ENCODE measurements at regions not wholly inside any gene's neighbourhood (a gene's known extent, or its start where the extent isn't known, plus 50 kb on each side); places are given as distances from the start of the nearest gene placed in this dataset.

DNA sequence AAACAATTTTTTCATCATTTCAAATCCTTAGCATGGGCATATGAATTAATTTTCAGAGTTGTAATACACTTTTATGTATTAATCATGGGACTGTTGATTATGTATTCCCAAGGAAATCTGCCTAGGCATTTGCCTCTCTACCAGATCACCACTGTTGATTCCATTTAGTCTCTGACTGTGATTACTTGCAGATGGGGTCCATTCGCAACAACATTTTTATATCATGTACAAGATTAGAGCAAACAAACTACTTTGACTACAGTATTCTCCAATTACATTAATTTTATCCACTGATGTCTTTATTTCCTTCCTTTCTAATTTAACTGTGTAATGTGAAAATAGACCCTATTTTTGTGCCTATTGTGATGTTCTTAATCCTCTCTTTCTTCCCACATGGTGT, 831.4 kb upstream of the SLC35B3 start:
- Histone ChIP-seq H3K4me3 (ENCODE audit: low read depth, low read length) (no peak overlapping the region), H3K4me1 (ENCODE audit: control insufficient read depth, insufficient read depth, low read length, unreplicated experiment) (no peaks in the 10 kb centered on the region), H3K27ac (ENCODE audit: low read depth, low read length) (no peak overlapping the region), H2AFZ (ENCODE audit: low read length, unreplicated experiment) (no peak overlapping the region), H3K79me2 (ENCODE audit: control insufficient read depth, insufficient read depth, low read length, unreplicated experiment) (no peaks in the 10 kb centered on the region), H3K36me3 (ENCODE audit: insufficient read depth, low read length) (no peaks in the 10 kb centered on the region), H3K27me3 (ENCODE audit: insufficient read depth, low read length) (no peaks in the 10 kb centered on the region)

DNA sequence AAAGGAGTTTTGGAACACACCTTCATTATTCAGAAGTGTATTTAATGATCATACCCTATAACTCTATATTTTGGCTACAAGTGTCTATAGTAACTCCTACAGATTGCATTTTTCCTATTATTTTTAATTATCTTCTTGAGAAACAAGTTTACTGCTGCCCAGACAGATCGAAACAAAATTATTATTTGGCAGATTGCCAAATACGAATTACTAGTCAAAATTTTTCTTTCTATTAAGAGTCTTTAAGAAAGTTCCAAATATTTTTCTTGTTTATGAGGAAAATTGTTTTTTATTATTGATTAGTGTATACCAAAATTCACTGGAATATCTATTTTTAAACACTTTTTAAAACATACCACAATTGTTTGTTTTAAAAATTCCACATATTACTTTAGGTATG, 821.9 kb upstream of the SLC35B3 start:
- Histone ChIP-seq H3K4me1 (ENCODE audit: control insufficient read depth, insufficient read depth, low read length, unreplicated experiment) (no peaks in the 10 kb centered on the region), H3K79me2 (ENCODE audit: control insufficient read depth, insufficient read depth, low read length, unreplicated experiment) (no peaks in the 10 kb centered on the region), H3K27me3 (ENCODE audit: insufficient read depth, low read length) (no peaks in the 10 kb centered on the region), H3K4me3 (ENCODE audit: low read depth, low read length) (no peak overlapping the region), H2AFZ (ENCODE audit: low read length, unreplicated experiment) (no peak overlapping the region), H3K36me3 (ENCODE audit: insufficient read depth, low read length) (no peaks in the 10 kb centered on the region), H3K27ac (ENCODE audit: low read depth, low read length) (no peak overlapping the region)

GRCh38 chr6:9254251-9254650, 818.9 kb upstream of the SLC35B3 start:
- H3K27me3 ChIP-seq (ENCODE audit: insufficient read depth, low read length): no peaks in the 10 kb centered on the region
- no peak overlapping the region for H3K27ac ChIP-seq (ENCODE audit: low read depth, low read length)
- H3K4me1 ChIP-seq (ENCODE audit: control insufficient read depth, insufficient read depth, low read length, unreplicated experiment): no peaks in the 10 kb centered on the region
- no peak overlapping the region for H2AFZ ChIP-seq (ENCODE audit: low read length, unreplicated experiment)
- H3K36me3 ChIP-seq (ENCODE audit: insufficient read depth, low read length): no peaks in the 10 kb centered on the region
- H3K4me3 ChIP-seq (ENCODE audit: low read depth, low read length): no peak overlapping the region
- no peaks in the 10 kb centered on the region for H3K79me2 ChIP-seq (ENCODE audit: control insufficient read depth, insufficient read depth, low read length, unreplicated experiment)

DNA sequence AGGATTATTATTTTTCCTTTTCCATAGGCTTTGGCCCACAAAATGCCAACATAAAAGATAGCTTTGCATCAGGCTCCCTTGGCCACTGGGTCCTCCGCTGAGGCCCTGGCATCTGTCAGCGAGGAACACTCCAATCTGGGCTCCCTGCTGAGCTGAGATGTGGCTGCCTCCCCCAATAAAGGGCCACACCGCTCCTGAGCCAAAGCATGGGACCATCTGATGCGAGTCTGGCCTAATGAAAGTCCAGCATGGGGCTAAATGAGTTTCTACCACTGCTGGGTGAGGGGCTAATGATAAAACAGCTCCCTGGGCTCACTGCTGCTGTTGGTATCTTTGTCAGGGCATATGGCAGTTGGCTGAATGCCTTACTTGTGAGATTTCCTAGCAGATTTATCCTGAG, 817.5 kb upstream of the SLC35B3 start:
- no peaks in the 10 kb centered on the region for H3K27me3 ChIP-seq (ENCODE audit: insufficient read depth, low read length)
- H3K4me1 ChIP-seq (ENCODE audit: control insufficient read depth, insufficient read depth, low read length, unreplicated experiment): no peaks in the 10 kb centered on the region
- no peak overlapping the region for H3K27ac ChIP-seq (ENCODE audit: low read depth, low read length)
- H3K79me2 ChIP-seq (ENCODE audit: control insufficient read depth, insufficient read depth, low read length, unreplicated experiment): no peaks in the 10 kb centered on the region
- H3K4me3 ChIP-seq (ENCODE audit: low read depth, low read length): no peak overlapping the region
- no peaks in the 10 kb centered on the region for H3K36me3 ChIP-seq (ENCODE audit: insufficient read depth, low read length)
- H2AFZ ChIP-seq (ENCODE audit: low read length, unreplicated experiment): no peak overlapping the region

DNA sequence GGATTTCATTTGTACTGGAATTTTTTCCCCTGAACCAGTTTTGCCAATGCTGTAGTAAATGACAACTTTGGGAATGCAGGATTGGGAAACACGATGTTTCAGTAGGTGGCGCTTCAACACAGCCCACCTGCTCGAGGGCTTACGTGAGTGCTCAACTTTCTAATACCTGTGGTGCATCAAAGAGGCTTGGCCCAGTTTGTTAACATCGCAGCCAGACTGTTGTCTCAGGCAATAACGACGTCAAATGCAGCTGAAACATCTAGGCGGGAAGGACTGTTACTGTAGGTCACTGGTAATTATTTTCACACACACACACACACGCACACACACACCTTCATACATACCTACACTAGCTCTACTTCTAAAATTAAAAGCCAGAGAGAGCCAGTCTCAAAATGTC, 815.5 kb upstream of the SLC35B3 start:
- no peak overlapping the region for H3K27ac ChIP-seq (ENCODE audit: low read depth, low read length)
- H2AFZ ChIP-seq (ENCODE audit: low read length, unreplicated experiment): no peak overlapping the region
- no peak overlapping the region for H3K4me3 ChIP-seq (ENCODE audit: low read depth, low read length)
- H3K4me1 ChIP-seq (ENCODE audit: control insufficient read depth, insufficient read depth, low read length, unreplicated experiment): no peaks in the 10 kb centered on the region
- no peaks in the 10 kb centered on the region for H3K27me3 ChIP-seq (ENCODE audit: insufficient read depth, low read length)
- H3K79me2 ChIP-seq (ENCODE audit: control insufficient read depth, insufficient read depth, low read length, unreplicated experiment): no peaks in the 10 kb centered on the region
- H3K36me3 ChIP-seq (ENCODE audit: insufficient read depth, low read length): no peaks in the 10 kb centered on the region

DNA sequence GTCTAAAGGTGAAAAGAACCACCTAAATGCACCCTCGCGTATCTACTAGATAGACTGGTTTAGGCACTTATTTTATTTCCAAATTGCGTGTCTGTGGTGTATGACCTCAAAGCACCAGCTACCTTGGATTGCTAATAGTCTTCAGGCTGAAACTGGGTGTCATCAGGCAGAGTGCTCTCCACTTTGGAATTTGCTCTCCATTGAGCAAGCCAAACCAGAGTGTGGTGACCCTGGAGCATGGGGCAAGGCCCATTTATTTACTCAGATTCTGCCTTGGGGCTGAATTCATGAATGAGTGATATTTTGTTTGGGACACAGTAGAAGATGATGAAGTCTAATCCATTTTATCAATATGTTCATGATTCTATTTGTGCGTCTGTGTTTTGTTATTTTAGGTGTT, 812.8 kb upstream of the SLC35B3 start:
- H3K36me3 ChIP-seq (ENCODE audit: insufficient read depth, low read length): no peaks in the 10 kb centered on the region
- no peak overlapping the region for H3K4me3 ChIP-seq (ENCODE audit: low read depth, low read length)
- H2AFZ ChIP-seq (ENCODE audit: low read length, unreplicated experiment): no peak overlapping the region
- no peak overlapping the region for H3K27ac ChIP-seq (ENCODE audit: low read depth, low read length)
- no peaks in the 10 kb centered on the region for H3K27me3 ChIP-seq (ENCODE audit: insufficient read depth, low read length)
- H3K79me2 ChIP-seq (ENCODE audit: control insufficient read depth, insufficient read depth, low read length, unreplicated experiment): no peaks in the 10 kb centered on the region
- H3K4me1 ChIP-seq (ENCODE audit: control insufficient read depth, insufficient read depth, low read length, unreplicated experiment): no peaks in the 10 kb centered on the region

- Histone ChIP-seq H2AFZ (ENCODE audit: low read length, unreplicated experiment) (no peak overlapping the region), H3K27ac (ENCODE audit: low read depth, low read length) (no peak overlapping the region), H3K27me3 (ENCODE audit: insufficient read depth, low read length) (no peaks in the 10 kb centered on the region), H3K79me2 (ENCODE audit: control insufficient read depth, insufficient read depth, low read length, unreplicated experiment) (no peaks in the 10 kb centered on the region), H3K36me3 (ENCODE audit: insufficient read depth, low read length) (no peaks in the 10 kb centered on the region), H3K4me3 (ENCODE audit: low read depth, low read length) (no peak overlapping the region), H3K4me1 (ENCODE audit: control insufficient read depth, insufficient read depth, low read length, unreplicated experiment) (no peaks in the 10 kb centered on the region)
Measured at GRCh38 chr6:9240861-9241260, 805.5 kb upstream of the SLC35B3 start.

DNA sequence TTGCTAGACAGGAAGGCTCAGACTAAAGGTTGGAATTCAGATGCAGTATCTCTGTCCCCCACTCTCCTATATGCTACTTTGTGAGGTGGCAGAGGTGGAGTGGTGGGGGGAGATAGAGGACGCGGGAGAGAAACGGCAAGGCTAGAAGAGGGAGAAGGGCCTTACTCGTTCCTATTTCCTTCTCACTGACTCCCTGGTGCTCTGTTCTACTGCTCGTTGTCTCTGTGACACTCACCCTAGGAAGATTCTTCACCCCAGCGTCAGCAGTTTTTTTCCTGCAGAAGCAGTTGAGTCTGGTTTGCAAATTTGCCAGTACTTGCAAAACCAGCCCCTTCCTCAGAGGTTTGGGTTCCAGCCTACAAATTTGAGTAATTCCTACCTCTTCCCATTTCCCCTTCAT, 801.1 kb upstream of the SLC35B3 start:
- no peaks in the 10 kb centered on the region for H3K79me2 ChIP-seq (ENCODE audit: control insufficient read depth, insufficient read depth, low read length, unreplicated experiment)
- no peak overlapping the region for H2AFZ ChIP-seq (ENCODE audit: low read length, unreplicated experiment)
- H3K27ac ChIP-seq (ENCODE audit: low read depth, low read length): no peak overlapping the region
- H3K36me3 ChIP-seq (ENCODE audit: insufficient read depth, low read length): no peaks in the 10 kb centered on the region
- no peak overlapping the region for H3K4me3 ChIP-seq (ENCODE audit: low read depth, low read length)
- no peaks in the 10 kb centered on the region for H3K4me1 ChIP-seq (ENCODE audit: control insufficient read depth, insufficient read depth, low read length, unreplicated experiment)
- H3K27me3 ChIP-seq (ENCODE audit: insufficient read depth, low read length): no peaks in the 10 kb centered on the region

- Histone ChIP-seq H3K4me3 (ENCODE audit: low read depth, low read length) (no peak overlapping the region), H3K4me1 (ENCODE audit: control insufficient read depth, insufficient read depth, low read length, unreplicated experiment) (no peaks in the 10 kb centered on the region), H3K79me2 (ENCODE audit: control insufficient read depth, insufficient read depth, low read length, unreplicated experiment) (no peaks in the 10 kb centered on the region), H2AFZ (ENCODE audit: low read length, unreplicated experiment) (no peak overlapping the region), H3K27me3 (ENCODE audit: insufficient read depth, low read length) (no peaks in the 10 kb centered on the region), H3K36me3 (ENCODE audit: insufficient read depth, low read length) (no peaks in the 10 kb centered on the region), H3K27ac (ENCODE audit: low read depth, low read length) (no peak overlapping the region)
Measured at GRCh38 chr6:9233686-9234085, 798.3 kb upstream of the SLC35B3 start.

GRCh38 chr6:9233226-9233625, 797.9 kb upstream of the SLC35B3 start:
- Histone ChIP-seq H3K4me1 (ENCODE audit: control insufficient read depth, insufficient read depth, low read length, unreplicated experiment) (no peaks in the 10 kb centered on the region), H3K79me2 (ENCODE audit: control insufficient read depth, insufficient read depth, low read length, unreplicated experiment) (no peaks in the 10 kb centered on the region), H2AFZ (ENCODE audit: low read length, unreplicated experiment) (no peak overlapping the region), H3K4me3 (ENCODE audit: low read depth, low read length) (no peak overlapping the region), H3K27ac (ENCODE audit: low read depth, low read length) (no peak overlapping the region), H3K36me3 (ENCODE audit: insufficient read depth, low read length) (no peaks in the 10 kb centered on the region), H3K27me3 (ENCODE audit: insufficient read depth, low read length) (no peaks in the 10 kb centered on the region)

- no peaks in the 10 kb centered on the region for H3K36me3 ChIP-seq (ENCODE audit: insufficient read depth, low read length)
- no peaks in the 10 kb centered on the region for H3K79me2 ChIP-seq (ENCODE audit: control insufficient read depth, insufficient read depth, low read length, unreplicated experiment)
- H3K27ac ChIP-seq (ENCODE audit: low read depth, low read length): no peak overlapping the region
- H2AFZ ChIP-seq (ENCODE audit: low read length, unreplicated experiment): no peak overlapping the region
- no peak overlapping the region for H3K4me3 ChIP-seq (ENCODE audit: low read depth, low read length)
- no peaks in the 10 kb centered on the region for H3K27me3 ChIP-seq (ENCODE audit: insufficient read depth, low read length)
- H3K4me1 ChIP-seq (ENCODE audit: control insufficient read depth, insufficient read depth, low read length, unreplicated experiment): no peaks in the 10 kb centered on the region
Measured at GRCh38 chr6:9225441-9225871, 790.1 kb upstream of the SLC35B3 start.

GRCh38 chr6:9224539-9224938, 789.2 kb upstream of the SLC35B3 start:
- Histone ChIP-seq H3K27me3 (ENCODE audit: insufficient read depth, low read length) (no peaks in the 10 kb centered on the region), H3K4me3 (ENCODE audit: low read depth, low read length) (no peak overlapping the region), H2AFZ (ENCODE audit: low read length, unreplicated experiment) (no peak overlapping the region), H3K27ac (ENCODE audit: low read depth, low read length) (no peak overlapping the region), H3K36me3 (ENCODE audit: insufficient read depth, low read length) (no peaks in the 10 kb centered on the region), H3K4me1 (ENCODE audit: control insufficient read depth, insufficient read depth, low read length, unreplicated experiment) (no peaks in the 10 kb centered on the region), H3K79me2 (ENCODE audit: control insufficient read depth, insufficient read depth, low read length, unreplicated experiment) (no peaks in the 10 kb centered on the region)

All from ACC112 (cell line).